Astrocyte (in vitro differentiated cells and primary cell): ENCODE measurements at regions not wholly inside any gene's neighbourhood (a gene's known extent, or its start where the extent isn't known, plus 50 kb on each side); places are given as distances from the start of the nearest gene placed in this dataset.

Experiments used
- CTCF ChIP-seq: IDR thresholded peaks from 2 replicates; pipeline ENCODE4 v1.5.1; 2011; ENCODE audit warnings: low read depth, mild to moderate bottlenecking, inconsistent platforms, low read length, moderate library complexity; ENCODE audit not compliant: insufficient read depth
- EZH2 ChIP-seq: IDR thresholded peaks from 2 replicates; pipeline ENCODE4 v1.6.1; 2012; ENCODE audit warnings: mild to moderate bottlenecking, low read length, inconsistent platforms; ENCODE audit not compliant: insufficient read depth

GRCh38 chr3:194256040-194256945 is 94.8 kb downstream of the CPN2 start:
- TF ChIP-seq CTCF (no peak), EZH2 (no peak)
